Neural cell (in vitro differentiated cells): ENCODE measurements at regions not wholly inside any gene's neighbourhood (a gene's known extent, or its start where the extent isn't known, plus 50 kb on each side); places are given as distances from the start of the nearest gene placed in this dataset.

ENCODE experiments used
- EZH2 ChIP-seq: fragments of 200-600, 300-800 bp; shearing (Covaris generic), sonication (generic); IDR thresholded peaks from 2 replicates; pipeline ENCODE4 v1.6.1; 2014; ENCODE audit warnings: antibody characterized with exemption, low read length, borderline replicate concordance, mild to moderate bottlenecking; ENCODE audit not compliant: insufficient read depth, poor library complexity, severe bottlenecking
- POLR2AphosphoS5 ChIP-seq: IDR thresholded peaks from 2 replicates; pipeline ENCODE4 v1.6.1; 2012
- TF ChIP-seq, protein P1 (sequence below): fragments of 450-650 bp; IDR thresholded peaks from 2 replicates; pipeline ENCODE4 v1.5.1; 2014; ENCODE audit warnings: antibody characterized with exemption, mild to moderate bottlenecking, moderate library complexity; ENCODE audit not compliant: poor library complexity, severe bottlenecking

DNA sequence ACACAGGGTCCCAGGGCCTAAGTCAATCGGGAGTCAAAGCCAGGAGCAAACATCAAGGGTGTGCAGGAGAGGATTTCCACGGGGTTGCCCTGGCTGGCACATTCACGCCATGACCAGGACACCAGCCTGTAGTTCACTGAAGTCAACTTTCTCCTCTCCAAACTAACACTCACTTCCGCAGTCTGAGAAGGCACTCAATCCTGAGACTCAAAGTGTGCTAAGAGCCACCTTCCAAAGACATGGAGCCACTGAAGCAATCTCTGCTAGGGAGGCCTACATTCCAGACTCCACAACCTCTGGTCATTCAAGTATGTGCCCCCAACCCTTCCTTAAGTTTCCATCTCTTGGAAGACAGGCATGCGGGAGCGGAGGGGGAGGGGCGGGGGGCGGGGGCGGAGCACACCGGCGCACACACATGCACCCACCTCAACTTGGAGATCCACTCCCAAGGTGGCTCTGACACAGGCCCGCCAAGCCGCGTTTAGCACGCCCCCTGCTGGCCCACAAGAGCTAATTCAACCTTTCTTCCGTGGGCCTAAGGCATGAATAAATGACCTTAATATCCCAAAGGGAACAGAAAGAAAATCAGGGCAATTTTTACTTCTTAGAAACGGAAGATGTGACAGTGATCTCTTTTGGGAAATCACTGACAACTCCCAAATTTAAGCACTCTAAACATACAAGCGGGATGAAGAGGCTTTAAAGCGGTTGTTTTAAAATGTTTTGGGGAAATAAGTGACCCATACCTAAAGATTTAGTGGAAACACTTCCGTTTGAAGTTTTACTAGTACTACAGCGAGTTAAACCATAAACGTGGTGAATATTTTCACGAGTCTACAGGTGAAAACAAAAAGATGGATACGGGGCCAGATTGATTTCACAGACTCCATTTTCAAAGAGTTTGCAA lies 162.5 kb upstream of the CHRNA7 start:
- TF ChIP-seq, protein P1, sequence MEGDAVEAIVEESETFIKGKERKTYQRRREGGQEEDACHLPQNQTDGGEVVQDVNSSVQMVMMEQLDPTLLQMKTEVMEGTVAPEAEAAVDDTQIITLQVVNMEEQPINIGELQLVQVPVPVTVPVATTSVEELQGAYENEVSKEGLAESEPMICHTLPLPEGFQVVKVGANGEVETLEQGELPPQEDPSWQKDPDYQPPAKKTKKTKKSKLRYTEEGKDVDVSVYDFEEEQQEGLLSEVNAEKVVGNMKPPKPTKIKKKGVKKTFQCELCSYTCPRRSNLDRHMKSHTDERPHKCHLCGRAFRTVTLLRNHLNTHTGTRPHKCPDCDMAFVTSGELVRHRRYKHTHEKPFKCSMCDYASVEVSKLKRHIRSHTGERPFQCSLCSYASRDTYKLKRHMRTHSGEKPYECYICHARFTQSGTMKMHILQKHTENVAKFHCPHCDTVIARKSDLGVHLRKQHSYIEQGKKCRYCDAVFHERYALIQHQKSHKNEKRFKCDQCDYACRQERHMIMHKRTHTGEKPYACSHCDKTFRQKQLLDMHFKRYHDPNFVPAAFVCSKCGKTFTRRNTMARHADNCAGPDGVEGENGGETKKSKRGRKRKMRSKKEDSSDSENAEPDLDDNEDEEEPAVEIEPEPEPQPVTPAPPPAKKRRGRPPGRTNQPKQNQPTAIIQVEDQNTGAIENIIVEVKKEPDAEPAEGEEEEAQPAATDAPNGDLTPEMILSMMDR: peak; percentile 69
- no peak for TF ChIP-seq POLR2AphosphoS5
- TF ChIP-seq EZH2: no peak
